HepG2 (cell line): ENCODE measurements at regions not wholly inside any gene's neighbourhood (a gene's known extent, or its start where the extent isn't known, plus 50 kb on each side); places are given as distances from the start of the nearest gene placed in this dataset.

Source experiments
- ATAC-seq: fragments of 200-7000 bp; cut with Tn5 transposase; 3 replicates; pipeline ENCODE4 v1.9.1; 2020; ENCODE audit warnings: mild to moderate bottlenecking, moderate library complexity
- BruUV-seq: library from RNA; stranded (reverse); fragments of 400-500 nt; replicated peaks from 2 replicates; lab custom pipeline; 2021; lab: Mats Ljungman, UMichigan
- CTCF ChIA-PET: fragments of 300-600 bp; formaldehyde crosslinking; extraction: SDS; loops from one replicate; lab custom pipeline; 2021; ENCODE audit warnings: low total read pairs, inconsistent platforms, low intra/inter-chr PET ratio; lab: Yijun Ruan, JAX
- POLR2A ChIA-PET: fragments of 350-600 bp; sonication (Branson Sonifier 250); formaldehyde crosslinking; loops from one replicate; lab custom pipeline; 2020; ENCODE audit warnings: antibody characterized with exemption, inconsistent platforms; lab: Yijun Ruan, JAX
- DNase-seq: peaks from one replicate; pipeline ENCODE4 v3.0.0-alpha.2; 2015; ENCODE audit warnings: low spot score
- FAIRE-seq: peaks from 3 replicates; lab custom pipeline; 2011; peaks lifted over from hg19 to GRCh38; lab: Jason Lieb, UNC
- H2AFZ ChIP-seq: one replicate; pipeline ENCODE4 v1.6.1; 2011; ENCODE audit warnings: low read length, inconsistent platforms
- H3K27ac ChIP-seq: fragments of 300-600 bp; 3 replicates; pipeline ENCODE4 v1.8.0; 2011; ENCODE audit warnings: mixed run types, mild to moderate bottlenecking, mixed read lengths, low read length, inconsistent platforms; ENCODE audit not compliant: insufficient read depth; ENCODE audit errors: extremely low read length
- H3K27me3 ChIP-seq, 2 experiments: fragments of 200-600 bp in 1 of 2; 2 replicates in 1 of 2; 3 replicates in 1 of 2; pipeline versions ENCODE4 v1.6.0 to v1.8.0; 2011; ENCODE audit warnings: low read length in 2 of 2, mild to moderate bottlenecking in 2 of 2, moderate library complexity in 2 of 2, inconsistent platforms in 1 of 2; ENCODE audit not compliant: insufficient read depth in 2 of 2, control insufficient read depth in 1 of 2
- H3K36me3 ChIP-seq, 2 experiments: fragments of 200-600 bp in 1 of 2; replicated peaks in 1 of 2; 2 replicates in 1 of 2; 3 replicates in 1 of 2; pipeline versions ENCODE4 v1.5.1 to v1.8.0; 2011; ENCODE audit warnings: low read length in 2 of 2, inconsistent platforms in 1 of 2; ENCODE audit not compliant: insufficient read depth in 2 of 2, control insufficient read depth in 1 of 2
- H3K4me1 ChIP-seq: 2 replicates; pipeline ENCODE4 v1.5.1; 2012; ENCODE audit warnings: low read length, inconsistent platforms; ENCODE audit not compliant: insufficient read depth
- H3K4me2 ChIP-seq: 2 replicates; pipeline ENCODE4 v1.6.0; 2011; ENCODE audit warnings: low read depth, low read length, inconsistent platforms
- H3K4me3 ChIP-seq, 3 experiments: fragments of 200-600 bp in 1 of 3; sonication (generic), shearing (Covaris generic) in 1 of 3; replicated peaks in 1 of 3; 2 replicates each; pipeline ENCODE4 v1.5.1; 2011 to 2016; ENCODE audit warnings: low read length in 3 of 3, inconsistent platforms in 2 of 3, low read depth in 2 of 3, mild to moderate bottlenecking in 2 of 3, control low read depth in 1 of 3, mixed read lengths in 1 of 3; ENCODE audit not compliant: insufficient read depth in 1 of 3
- H3K79me2 ChIP-seq: one replicate; pipeline ENCODE4 v1.6.1; 2011; ENCODE audit warnings: low read length, inconsistent platforms; ENCODE audit not compliant: insufficient read depth
- H3K9ac ChIP-seq: 2 replicates; pipeline ENCODE4 v1.6.0; 2011; ENCODE audit warnings: mild to moderate bottlenecking, low read depth, low read length, inconsistent platforms; ENCODE audit not compliant: insufficient read depth
- H3K9me3 ChIP-seq: 2 replicates; pipeline ENCODE4 v1.5.1; 2012; ENCODE audit warnings: mild to moderate bottlenecking, low read length
- H4K20me1 ChIP-seq: 2 replicates; pipeline ENCODE4 v1.6.0; 2011; ENCODE audit warnings: inconsistent platforms, mild to moderate bottlenecking, low read length, moderate library complexity; ENCODE audit not compliant: insufficient read depth
- ARID2 ChIP-seq: sonication (generic); formaldehyde crosslinking; IDR thresholded peaks from 2 replicates; pipeline ENCODE4 v1.8.1; 2022; ENCODE audit warnings: mild to moderate bottlenecking, missing genetic modification reagents, borderline replicate concordance
- DRAP1 ChIP-seq: IDR thresholded peaks from 2 replicates; pipeline ENCODE4 v1.6.1; 2016; ENCODE audit warnings: missing genetic modification reagents, missing compliant biosample characterization
- EHMT2 ChIP-seq: fragments of 200-600 bp; sonication (generic); IDR thresholded peaks from 2 replicates; pipeline ENCODE4 v1.7.0; 2017; ENCODE audit warnings: antibody characterized with exemption, low read depth, low read length, borderline replicate concordance
- FOSL2 ChIP-seq: sonication (generic); formaldehyde crosslinking; IDR thresholded peaks from 2 replicates; pipeline ENCODE4 v1.4.0; 2020; ENCODE audit warnings: missing genetic modification reagents
- KDM2A ChIP-seq: sonication (generic); formaldehyde crosslinking; IDR thresholded peaks from 2 replicates; pipeline ENCODE4 v1.4.0; 2020; ENCODE audit warnings: low read depth, missing genetic modification reagents, borderline replicate concordance
- KDM5B ChIP-seq: sonication (generic); formaldehyde crosslinking; IDR thresholded peaks from 2 replicates; pipeline ENCODE4 v1.4.0; 2020; ENCODE audit warnings: missing genetic modification reagents, mild to moderate bottlenecking, borderline replicate concordance
- MYPOP ChIP-seq: sonication (generic); formaldehyde crosslinking; IDR thresholded peaks from 2 replicates; pipeline ENCODE4 v1.8.1; 2023; ENCODE audit warnings: mild to moderate bottlenecking, moderate library complexity, missing genetic modification reagents
- NRL ChIP-seq: sonication (generic); formaldehyde crosslinking; IDR thresholded peaks from 2 replicates; pipeline ENCODE4 v1.5.0; 2020; ENCODE audit warnings: missing genetic modification reagents, mild to moderate bottlenecking, moderate library complexity, borderline replicate concordance
- PAF1 ChIP-seq: IDR thresholded peaks from 2 replicates; pipeline ENCODE4 v1.6.1; 2016; ENCODE audit warnings: missing genetic modification reagents, missing compliant biosample characterization
- POLR2G ChIP-seq: fragments of 200-400 bp; formaldehyde crosslinking; IDR thresholded peaks from 2 replicates; pipeline ENCODE4 v1.6.1; 2018; ENCODE audit warnings: mild to moderate bottlenecking, low read depth, low read length, moderate library complexity
- RBM39 ChIP-seq: fragments of 200-400 bp; formaldehyde crosslinking; IDR thresholded peaks from one replicate; pipeline ENCODE4 v1.6.1; 2018; ENCODE audit warnings: antibody characterized with exemption, mild to moderate bottlenecking, low read depth, low read length; ENCODE audit not compliant: poor library complexity, severe bottlenecking
- SMC3 ChIP-seq: IDR thresholded peaks from 2 replicates; pipeline ENCODE4 v1.6.1; 2011; ENCODE audit warnings: low read length, improper control_type of control experiment
- SOX6 ChIP-seq, 2 experiments: fragments of 450-650 bp in 1 of 2; sonication (generic) in 1 of 2; formaldehyde crosslinking in 1 of 2; IDR thresholded peaks; 2 replicates each; pipeline versions ENCODE4 v1.4.0 to v1.6.1; 2017 to 2020; ENCODE audit warnings: antibody characterized with exemption in 1 of 2, mild to moderate bottlenecking in 1 of 2, missing genetic modification reagents in 1 of 2
- TIGD3 ChIP-seq: sonication (generic); formaldehyde crosslinking; IDR thresholded peaks from 2 replicates; pipeline ENCODE4 v1.5.1; 2020; ENCODE audit warnings: mild to moderate bottlenecking, missing genetic modification reagents, borderline replicate concordance
- ZBTB21 ChIP-seq: sonication (generic); formaldehyde crosslinking; IDR thresholded peaks from 2 replicates; pipeline ENCODE4 v1.4.0; 2020; ENCODE audit warnings: missing genetic modification reagents
- ZBTB7A ChIP-seq: sonication (generic); formaldehyde crosslinking; IDR thresholded peaks from 2 replicates; pipeline ENCODE4 v1.8.0; 2022; ENCODE audit warnings: mild to moderate bottlenecking, missing genetic modification reagents
- ZNF292 ChIP-seq: sonication (generic); formaldehyde crosslinking; IDR thresholded peaks from 2 replicates; pipeline ENCODE4 v1.8.1; 2022; ENCODE audit warnings: mild to moderate bottlenecking, low read depth, missing genetic modification reagents, borderline replicate concordance
- ZNF317 ChIP-seq: sonication (generic); formaldehyde crosslinking; IDR thresholded peaks from 2 replicates; pipeline ENCODE4 v1.5.0; 2020; ENCODE audit warnings: mild to moderate bottlenecking, missing genetic modification reagents
- ZNF547 ChIP-seq: sonication (generic); formaldehyde crosslinking; IDR thresholded peaks from 2 replicates; pipeline ENCODE4 v1.5.1; 2020; ENCODE audit warnings: mild to moderate bottlenecking, missing genetic modification reagents
- ZNF660 ChIP-seq: sonication (generic); formaldehyde crosslinking; IDR thresholded peaks from 2 replicates; pipeline ENCODE4 v1.5.1; 2020; ENCODE audit warnings: mild to moderate bottlenecking, low read depth, missing genetic modification reagents, borderline replicate concordance
- WGBS: methylation state at CpG from one replicate; pipeline ENCODE4 v1.1.6; 2017; ENCODE audit warnings: low lambda C conversion rate; 5-methylcytosine and 5-hydroxymethylcytosine counted together
- in situ Hi-C: cut with HindIII; loops from 2 replicates; pipeline ENCODE4 v1.10.0; 2017; ENCODE audit warnings: low pct_unique_long_range_greater_than_20kb; ENCODE audit not compliant: extremely low pct_ligation_motif_present
- intact Hi-C: fragments of 100-400 bp; cut with micrococcal nuclease; formaldehyde crosslinking; loops from one replicate; pipeline ENCODE4 v1.10.0; 2022; ENCODE audit not compliant: unreplicated experiment

DNA sequence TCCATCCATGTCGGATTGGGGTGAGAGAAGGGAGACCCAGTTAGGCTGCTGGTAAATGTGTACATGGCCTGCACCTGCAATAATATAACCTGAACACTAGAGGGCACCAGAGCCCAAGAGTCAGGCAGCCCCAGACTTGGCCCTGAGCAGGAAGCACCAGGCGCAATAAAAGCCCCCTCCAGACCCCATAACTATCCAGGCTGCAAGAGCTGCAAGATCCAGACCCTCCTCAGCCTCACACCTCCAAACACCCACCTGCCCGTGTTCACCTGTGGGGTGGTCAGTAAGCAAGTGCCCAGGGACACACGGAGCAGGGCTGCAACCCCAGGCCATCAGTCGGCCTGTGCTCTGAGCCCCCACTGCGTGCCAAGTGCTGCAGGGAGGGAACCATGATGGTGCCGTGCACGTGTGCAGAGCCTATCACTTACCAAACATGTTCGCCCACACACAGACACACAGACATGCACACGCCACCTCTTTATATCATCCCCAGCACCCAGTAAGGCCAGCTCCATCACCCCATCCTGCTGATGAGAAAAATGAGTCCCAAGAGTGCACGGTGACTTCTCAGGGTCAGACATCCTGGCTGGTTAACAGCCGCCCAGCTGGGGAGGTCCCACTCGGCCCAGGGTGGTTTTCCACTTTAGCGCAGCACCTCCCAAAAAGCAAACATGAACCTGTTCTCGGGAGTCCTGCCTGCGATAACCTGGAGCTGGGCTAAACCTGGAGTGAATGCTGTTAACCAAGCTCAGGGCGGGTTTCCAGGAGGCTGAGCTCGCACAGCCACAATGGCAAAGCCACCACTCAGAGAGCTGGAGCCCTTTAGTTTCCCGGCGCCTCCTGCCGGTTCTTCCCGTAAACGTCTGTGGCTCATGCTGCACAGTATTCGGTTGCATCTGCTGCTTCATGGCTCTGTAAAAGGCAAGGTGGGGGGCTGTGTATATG lies 439.8 kb downstream of the SOX9 start:
- no TSS peak for BruUV-seq
- H3K9me3 ChIP-seq, result no peaks in the 10 kb centered on the region
- intact Hi-C loops (loop anchor here (1.0 to 5.0 kb wide), 9 partner anchors 31 to 628 kb away; no protein-coding TSS in a partner anchor), in situ Hi-C loops (loop anchor here (5.0 to 25.0 kb wide), 3 partner anchors 97 to 534 kb away; partner anchors contain the start of gene SLC39A11)
- no peak overlapping the region for H2AFZ ChIP-seq
- peak; percentile 90 for FAIRE-seq
- H3K36me3 ChIP-seq, result 0 out of 5 replicates have a peak, but pooled peaks cover 0 to 1% of the 10 kb centered on the region in 2 experiments
- H3K27ac ChIP-seq, result no peak overlapping the region
- ChIA-PET POLR2A (interaction anchor here (0.9 to 2.4 kb wide), 5 partner anchors 31 to 100 kb away, joined by 3 to 14 read pairs (median 4); no protein-coding TSS in a partner anchor), CTCF (interaction anchor here (0.9 to 3.5 kb wide), 9 partner anchors 28 to 166 kb away, joined by 3 to 26 read pairs (median 5); no protein-coding TSS in a partner anchor)
- 74% methylated on average over 24 of the region's 24 CpGs for WGBS
- H3K27me3 ChIP-seq, result no peaks in the 10 kb centered on the region
- H3K4me2 ChIP-seq, result no peak overlapping the region
- no peak overlapping the region for H3K4me3 ChIP-seq
- H4K20me1 ChIP-seq, result peaks cover 36% of the 10 kb centered on the region
- DNase-seq, result peak; percentile 68
- peaks cover 88% of the 10 kb centered on the region for H3K79me2 ChIP-seq
- H3K9ac ChIP-seq, result no peak overlapping the region
- H3K4me1 ChIP-seq, result peaks cover 47% of the 10 kb centered on the region
- peak; percentile 80 for ATAC-seq
- no peak for TF ChIP-seq PAF1 (CRISPR knock-in tag)
- no peak for TF ChIP-seq ZNF547 (CRISPR knock-in tag)
- no peak for TF ChIP-seq TIGD3 (CRISPR knock-in tag)
- peak; percentile 50 for TF ChIP-seq RBM39
- 0 out of 2 replicates have a peak, but pooled peaks have one; percentile 24 for TF ChIP-seq ZBTB7A (CRISPR knock-in tag)
- no peak for TF ChIP-seq SOX6 (IDR thresholded peaks at IDR 0.05)
- TF ChIP-seq SOX6 (CRISPR knock-in tag; IDR thresholded peaks at IDR 0.05), result peak; percentile 45; the same call in 1 of the 2 replicates
- TF ChIP-seq MYPOP (CRISPR knock-in tag), result no peak
- TF ChIP-seq ZNF660 (CRISPR knock-in tag), result no peak
- TF ChIP-seq EHMT2, result no peak
- peak; percentile 42; the same call in 1 of the 2 replicates for TF ChIP-seq NRL (CRISPR knock-in tag)
- TF ChIP-seq POLR2G, result no peak
- 0 out of 2 replicates have a peak, but pooled peaks have one; percentile 28 for TF ChIP-seq FOSL2 (CRISPR knock-in tag)
- 0 out of 2 replicates have a peak, but pooled peaks have one; percentile 21 for TF ChIP-seq KDM5B
- TF ChIP-seq SMC3, result peak; percentile 92
- no peak for TF ChIP-seq ZBTB21 (CRISPR knock-in tag)
- no peak for TF ChIP-seq ZNF292 (CRISPR knock-in tag)
- TF ChIP-seq ARID2 (CRISPR knock-in tag), result no peak
- TF ChIP-seq DRAP1 (CRISPR knock-in tag), result no peak
- TF ChIP-seq ZNF317 (CRISPR knock-in tag), result no peak
- peak; percentile 39; the same call in 1 of the 2 replicates for TF ChIP-seq KDM2A (CRISPR knock-in tag)
